ENCODE measurements at regions not wholly inside any gene's neighbourhood (a gene's known extent, or its start where the extent isn't known, plus 50 kb on each side); places are given as distances from the start of the nearest gene placed in this dataset.

DNA sequence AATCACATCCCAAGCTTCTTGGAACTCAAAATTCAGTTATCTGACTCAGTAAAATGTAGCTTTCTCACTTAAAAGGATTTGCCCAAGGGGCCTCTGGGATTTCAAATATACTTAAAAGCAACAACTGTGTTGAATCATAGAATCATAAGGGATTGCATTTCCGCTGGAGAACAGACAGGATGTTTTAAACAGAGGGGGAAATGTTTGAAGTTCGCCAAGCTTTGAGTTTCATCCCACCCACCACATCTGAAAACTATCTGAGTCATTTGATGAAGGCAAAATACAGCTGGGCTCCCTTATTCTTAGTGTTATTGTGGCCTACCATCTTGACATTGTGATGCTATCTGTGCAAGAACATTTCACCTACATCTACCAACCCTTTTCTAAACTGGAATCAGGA, 73.5 kb downstream of the PPP1R2C start:
- no peak for TF ChIP-seq EZH2phosphoT487 (IDR thresholded peaks at IDR 0.05)
- no peak for TF ChIP-seq EZH2 (IDR thresholded peaks at IDR 0.05)
- TF ChIP-seq, protein P1, sequence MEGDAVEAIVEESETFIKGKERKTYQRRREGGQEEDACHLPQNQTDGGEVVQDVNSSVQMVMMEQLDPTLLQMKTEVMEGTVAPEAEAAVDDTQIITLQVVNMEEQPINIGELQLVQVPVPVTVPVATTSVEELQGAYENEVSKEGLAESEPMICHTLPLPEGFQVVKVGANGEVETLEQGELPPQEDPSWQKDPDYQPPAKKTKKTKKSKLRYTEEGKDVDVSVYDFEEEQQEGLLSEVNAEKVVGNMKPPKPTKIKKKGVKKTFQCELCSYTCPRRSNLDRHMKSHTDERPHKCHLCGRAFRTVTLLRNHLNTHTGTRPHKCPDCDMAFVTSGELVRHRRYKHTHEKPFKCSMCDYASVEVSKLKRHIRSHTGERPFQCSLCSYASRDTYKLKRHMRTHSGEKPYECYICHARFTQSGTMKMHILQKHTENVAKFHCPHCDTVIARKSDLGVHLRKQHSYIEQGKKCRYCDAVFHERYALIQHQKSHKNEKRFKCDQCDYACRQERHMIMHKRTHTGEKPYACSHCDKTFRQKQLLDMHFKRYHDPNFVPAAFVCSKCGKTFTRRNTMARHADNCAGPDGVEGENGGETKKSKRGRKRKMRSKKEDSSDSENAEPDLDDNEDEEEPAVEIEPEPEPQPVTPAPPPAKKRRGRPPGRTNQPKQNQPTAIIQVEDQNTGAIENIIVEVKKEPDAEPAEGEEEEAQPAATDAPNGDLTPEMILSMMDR (IDR thresholded peaks at IDR 0.05) = no peak

DNA sequence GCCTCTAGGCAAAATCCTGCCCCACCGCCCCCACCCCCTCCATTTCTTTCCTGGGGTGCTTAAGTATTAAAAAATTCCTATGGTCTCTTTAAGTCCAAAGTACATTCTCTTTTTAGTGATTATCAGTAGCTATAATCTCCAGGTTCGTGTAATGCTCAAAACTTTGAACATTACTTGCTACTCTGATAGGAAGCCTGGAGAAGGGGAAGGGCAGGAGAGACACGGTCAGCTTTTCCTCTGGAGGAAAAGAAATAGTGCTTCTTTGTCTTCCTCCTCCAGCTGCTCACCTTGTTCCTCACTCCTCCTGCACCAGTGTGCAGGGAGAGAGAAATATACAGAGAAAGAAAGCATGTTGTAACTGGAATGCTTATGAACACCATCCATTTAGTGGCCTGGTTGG, 80.4 kb downstream of the PPP1R2C start:
- H3K9me3 ChIP-seq (ENCODE audit: low read depth) = no peaks in the 10 kb centered on the region
- H3K27me3 ChIP-seq = no peaks in the 10 kb centered on the region
- H3F3A ChIP-seq (ENCODE audit: low read depth) = no peaks in the 10 kb centered on the region
- no peak overlapping the region for H3K27ac ChIP-seq
- Mint-ChIP-seq H3K27me3 (ENCODE audit: insufficient read depth, low read depth) (no peaks in the 10 kb centered on the region), H3K36me3 (no peaks in the 10 kb centered on the region), H3K4me3 (no peak overlapping the region), H3K4me1 (peaks cover 36% of the 10 kb centered on the region), H3K27ac (no peak overlapping the region), H3K9me3 (no peaks in the 10 kb centered on the region)
- peaks cover 8% of the 10 kb centered on the region for H3K4me1 ChIP-seq
- H3K4me3 ChIP-seq = no peak overlapping the region
- no peak overlapping the region for H3K9ac ChIP-seq
- DNase-seq (ENCODE audit: low spot score) = no peak
- H3K36me3 ChIP-seq = no peaks in the 10 kb centered on the region
- no peaks in the 10 kb centered on the region for H3K79me2 ChIP-seq (ENCODE audit: low read depth)
- H3K4me2 ChIP-seq = no peak overlapping the region
- no peaks in the 10 kb centered on the region for H4K20me1 ChIP-seq (ENCODE audit: low read depth)
- peak overlapping the region; percentile 30 for H2AFZ ChIP-seq (replicated peaks)
- no peak for TF ChIP-seq EZH2 (IDR thresholded peaks at IDR 0.05)
- TF ChIP-seq EZH2phosphoT487 (IDR thresholded peaks at IDR 0.05) = no peak
- TF ChIP-seq, protein P1 (IDR thresholded peaks at IDR 0.05) = no peak

More for the DNA sequence above, 73.5 kb downstream of the PPP1R2C start:
- H3K9ac ChIP-seq = no peak overlapping the region
- no peak overlapping the region for H3K27ac ChIP-seq
- H3K9me3 ChIP-seq (ENCODE audit: low read depth) = no peaks in the 10 kb centered on the region
- no peaks in the 10 kb centered on the region for H3K4me1 ChIP-seq
- no peaks in the 10 kb centered on the region for H3K79me2 ChIP-seq (ENCODE audit: low read depth)
- no peaks in the 10 kb centered on the region for H3K36me3 ChIP-seq
- Mint-ChIP-seq H3K27me3 (ENCODE audit: insufficient read depth, low read depth) (no peaks in the 10 kb centered on the region), H3K27ac (no peak overlapping the region), H3K9me3 (no peaks in the 10 kb centered on the region), H3K36me3 (no peaks in the 10 kb centered on the region), H3K4me1 (no peaks in the 10 kb centered on the region), H3K4me3 (no peak overlapping the region)
- no peaks in the 10 kb centered on the region for H3K27me3 ChIP-seq
- DNase-seq (ENCODE audit: low spot score) = no peak
- H4K20me1 ChIP-seq (ENCODE audit: low read depth) = no peaks in the 10 kb centered on the region
- no peak overlapping the region for H3K4me2 ChIP-seq
- H3F3A ChIP-seq (ENCODE audit: low read depth) = no peaks in the 10 kb centered on the region
- H2AFZ ChIP-seq (replicated peaks) = no peak overlapping the region
- H3K4me3 ChIP-seq = no peak overlapping the region

DNA sequence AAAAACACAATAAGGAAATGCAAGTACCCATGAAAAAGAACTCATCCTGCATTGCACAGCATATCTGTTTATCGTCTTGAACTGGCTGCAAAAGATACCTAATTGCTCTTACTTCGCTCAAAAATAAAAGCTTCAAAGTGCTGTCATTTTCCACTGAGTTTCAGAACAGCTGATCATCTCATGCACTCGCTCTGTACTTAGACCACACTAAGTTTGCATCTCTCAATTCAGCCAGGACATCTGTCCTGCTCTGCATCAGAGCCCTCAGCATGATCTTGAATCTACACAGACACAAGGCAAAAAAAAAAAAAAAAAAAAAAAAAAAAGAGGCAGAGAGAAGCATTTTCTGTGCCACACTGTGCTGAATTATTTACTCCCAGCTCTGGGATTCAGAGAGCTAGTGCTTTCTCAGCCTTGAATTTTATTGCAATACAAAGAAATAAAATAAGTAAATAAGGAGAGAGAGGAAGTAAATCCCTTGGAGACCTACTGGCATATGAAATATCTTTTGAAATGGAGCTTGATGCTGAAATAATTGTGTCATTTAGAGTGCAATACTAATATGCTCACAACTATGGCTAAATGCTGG, 81.3 kb downstream of the PPP1R2C start:
- H2AFZ ChIP-seq (replicated peaks) = no peak overlapping the region
- DNase-seq (ENCODE audit: low spot score) = no peak
- no peak overlapping the region for H3K9ac ChIP-seq
- H3K27me3 ChIP-seq = no peaks in the 10 kb centered on the region
- H3K36me3 ChIP-seq = no peaks in the 10 kb centered on the region
- H3F3A ChIP-seq (ENCODE audit: low read depth) = no peaks in the 10 kb centered on the region
- H3K27ac ChIP-seq = no peak overlapping the region
- no peaks in the 10 kb centered on the region for H3K9me3 ChIP-seq (ENCODE audit: low read depth)
- no peaks in the 10 kb centered on the region for H3K27me3 Mint-ChIP-seq (ENCODE audit: insufficient read depth, low read depth)
- no peak overlapping the region for H3K4me2 ChIP-seq
- H3K4me1 Mint-ChIP-seq = peaks cover 39% of the 10 kb centered on the region
- peaks cover 10% of the 10 kb centered on the region for H3K4me1 ChIP-seq
- no peak for TF ChIP-seq EZH2 (IDR thresholded peaks at IDR 0.05)
- TF ChIP-seq, protein P1 (IDR thresholded peaks at IDR 0.05) = no peak
- no peak for TF ChIP-seq EZH2phosphoT487 (IDR thresholded peaks at IDR 0.05)
- H3K79me2 ChIP-seq (ENCODE audit: low read depth) = no peaks in the 10 kb centered on the region
- H4K20me1 ChIP-seq (ENCODE audit: low read depth) = no peaks in the 10 kb centered on the region
- no peaks in the 10 kb centered on the region for H3K36me3 Mint-ChIP-seq
- H3K9me3 Mint-ChIP-seq = no peaks in the 10 kb centered on the region
- H3K4me3 ChIP-seq = no peak overlapping the region
- H3K27ac Mint-ChIP-seq = no peak overlapping the region
- no peak overlapping the region for H3K4me3 Mint-ChIP-seq
